ENCODE measurements at regions not wholly inside any gene's neighbourhood (a gene's known extent, or its start where the extent isn't known, plus 50 kb on each side); places are given as distances from the start of the nearest gene placed in this dataset.

DNA sequence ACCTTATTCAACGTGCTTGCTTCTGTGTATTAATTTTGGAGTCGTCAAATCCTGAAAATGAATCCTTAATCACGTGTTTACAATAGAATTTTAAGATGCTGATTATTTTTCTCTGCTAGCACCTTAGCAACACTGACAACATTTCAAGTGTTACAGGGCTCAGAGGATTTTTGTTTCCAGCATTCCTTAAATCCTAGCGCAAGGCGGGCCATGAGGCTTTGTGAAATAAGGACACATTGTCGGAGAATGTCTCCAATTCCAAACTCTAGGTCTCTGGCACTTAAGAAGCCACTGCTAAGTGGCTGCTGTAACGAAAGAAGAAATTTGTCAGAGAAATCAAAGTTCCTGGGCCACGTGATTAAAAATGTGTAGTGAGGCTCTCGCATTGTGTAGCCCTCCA, 390.9 kb upstream of the CELF2 start:
- no peak for DNase-seq (ENCODE audit: low read depth, low spot score)
- ChIA-PET POLR2A (no interaction called here), CTCF (no interaction called here)
- no TSS peak for BruUV-seq (replicated peaks)
- FAIRE-seq, result no peak
- H3K9me1 ChIP-seq (replicated peaks; ENCODE audit: control insufficient read depth, extremely low read depth, insufficient read depth, low read length), result no peaks in the 10 kb centered on the region
- H2AFZ ChIP-seq (ENCODE audit: low read depth, low read length), result no peak overlapping the region
- no peak overlapping the region for H3K27ac ChIP-seq (ENCODE audit: insufficient read depth, low read depth, low read length)
- intact Hi-C loops (cut with micrococcal nuclease), result no loop called here
- no peaks in the 10 kb centered on the region for H3K36me3 ChIP-seq (ENCODE audit: control insufficient read depth in 2 of 2, extremely low read depth in 1 of 2, insufficient read depth in 2 of 2, low read length in 2 of 2)
- TF ChIP-seq JUN (IDR thresholded peaks at IDR 0.05; ENCODE audit: borderline replicate concordance, insufficient read depth, insufficient read length, low read depth) (no peak), FOS (IDR thresholded peaks at IDR 0.05; ENCODE audit: borderline replicate concordance, insufficient read depth, low read length) (no peak), GATA2 (IDR thresholded peaks at IDR 0.05; ENCODE audit: insufficient read depth, insufficient read length, low read depth, low read length) (no peak), POLR2A (IDR thresholded peaks at IDR 0.05; ENCODE audit: low read depth, low read length) (no peak), EZH2 (IDR thresholded peaks at IDR 0.05; ENCODE audit: borderline replicate concordance, low read depth, low read length, severe bottlenecking) (no peak), MYC (IDR thresholded peaks at IDR 0.05; ENCODE audit: low read depth, low read length) (no peak), POLR2AphosphoS5 (IDR thresholded peaks at IDR 0.05; ENCODE audit: insufficient read depth, low read depth, low read length) (no peak)
- TF ChIP-seq, protein P1, sequence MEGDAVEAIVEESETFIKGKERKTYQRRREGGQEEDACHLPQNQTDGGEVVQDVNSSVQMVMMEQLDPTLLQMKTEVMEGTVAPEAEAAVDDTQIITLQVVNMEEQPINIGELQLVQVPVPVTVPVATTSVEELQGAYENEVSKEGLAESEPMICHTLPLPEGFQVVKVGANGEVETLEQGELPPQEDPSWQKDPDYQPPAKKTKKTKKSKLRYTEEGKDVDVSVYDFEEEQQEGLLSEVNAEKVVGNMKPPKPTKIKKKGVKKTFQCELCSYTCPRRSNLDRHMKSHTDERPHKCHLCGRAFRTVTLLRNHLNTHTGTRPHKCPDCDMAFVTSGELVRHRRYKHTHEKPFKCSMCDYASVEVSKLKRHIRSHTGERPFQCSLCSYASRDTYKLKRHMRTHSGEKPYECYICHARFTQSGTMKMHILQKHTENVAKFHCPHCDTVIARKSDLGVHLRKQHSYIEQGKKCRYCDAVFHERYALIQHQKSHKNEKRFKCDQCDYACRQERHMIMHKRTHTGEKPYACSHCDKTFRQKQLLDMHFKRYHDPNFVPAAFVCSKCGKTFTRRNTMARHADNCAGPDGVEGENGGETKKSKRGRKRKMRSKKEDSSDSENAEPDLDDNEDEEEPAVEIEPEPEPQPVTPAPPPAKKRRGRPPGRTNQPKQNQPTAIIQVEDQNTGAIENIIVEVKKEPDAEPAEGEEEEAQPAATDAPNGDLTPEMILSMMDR (IDR thresholded peaks at IDR 0.05; ENCODE audit: extremely low read depth in 1 of 2, insufficient read depth in 1 of 2, low read depth in 1 of 2, low read length in 2 of 2), result no peak
- TF ChIP-seq, protein P2, sequence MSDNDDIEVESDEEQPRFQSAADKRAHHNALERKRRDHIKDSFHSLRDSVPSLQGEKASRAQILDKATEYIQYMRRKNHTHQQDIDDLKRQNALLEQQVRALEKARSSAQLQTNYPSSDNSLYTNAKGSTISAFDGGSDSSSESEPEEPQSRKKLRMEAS (IDR thresholded peaks at IDR 0.05; ENCODE audit: insufficient read depth, insufficient read length), result no peak
- no peak overlapping the region for H3K4me2 ChIP-seq (ENCODE audit: insufficient read depth, low read length)
- H3K4me3 ChIP-seq (replicated peaks in 1 of 3; ENCODE audit: insufficient read depth in 1 of 3, low read depth in 1 of 3, low read length in 3 of 3), result no peak overlapping the region
- no peak overlapping the region for H3K9ac ChIP-seq (replicated peaks; ENCODE audit: extremely low read depth, insufficient read depth, low read length)
- no peaks in the 10 kb centered on the region for H3K9me3 ChIP-seq (replicated peaks; ENCODE audit: control insufficient read depth, insufficient read depth, low read length)
- peaks cover 0 to 2% of the 10 kb centered on the region in 2 experiments for H3K27me3 ChIP-seq (ENCODE audit: control insufficient read depth in 2 of 2, insufficient read depth in 2 of 2, low read length in 2 of 2)
- no peaks in the 10 kb centered on the region for H4K20me1 ChIP-seq (replicated peaks; ENCODE audit: control insufficient read depth, extremely low read depth, insufficient read depth, low read length)
- dilution Hi-C loops (cut with MboI; ENCODE audit: extremely low pct_ligation_motif_present, low sequenced_read_pairs), result no loop called here
- H3K79me2 ChIP-seq (ENCODE audit: control insufficient read depth, insufficient read depth, low read length), result no peaks in the 10 kb centered on the region
- no peaks in the 10 kb centered on the region for H3K4me1 ChIP-seq (ENCODE audit: control insufficient read depth, extremely low read depth, insufficient read depth, low read length)

Data from endothelial cell of umbilical vein (primary cell).